ENCODE measurements at regions not wholly inside any gene's neighbourhood (a gene's known extent, or its start where the extent isn't known, plus 50 kb on each side); places are given as distances from the start of the nearest gene placed in this dataset.

DNA sequence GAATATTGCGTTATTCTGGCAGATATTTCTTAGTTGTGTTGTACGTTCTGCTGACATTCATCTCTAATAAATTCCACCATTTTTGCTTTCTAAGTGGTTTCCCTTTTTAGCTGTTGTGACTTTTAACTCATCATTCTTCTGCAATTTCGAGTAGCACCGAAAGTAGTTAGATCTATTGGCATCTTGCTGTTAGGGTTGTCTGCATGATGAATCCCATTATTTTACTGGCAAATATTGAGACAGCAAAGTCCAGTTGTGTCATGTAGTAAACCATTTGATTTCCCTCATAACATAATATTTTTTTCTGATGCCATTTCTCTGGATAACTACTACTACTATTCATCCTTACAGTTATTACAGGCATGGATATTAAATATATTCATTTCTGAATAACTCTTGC, 143.9 kb downstream of the SLITRK1 start:
- TF ChIP-seq, protein P1, sequence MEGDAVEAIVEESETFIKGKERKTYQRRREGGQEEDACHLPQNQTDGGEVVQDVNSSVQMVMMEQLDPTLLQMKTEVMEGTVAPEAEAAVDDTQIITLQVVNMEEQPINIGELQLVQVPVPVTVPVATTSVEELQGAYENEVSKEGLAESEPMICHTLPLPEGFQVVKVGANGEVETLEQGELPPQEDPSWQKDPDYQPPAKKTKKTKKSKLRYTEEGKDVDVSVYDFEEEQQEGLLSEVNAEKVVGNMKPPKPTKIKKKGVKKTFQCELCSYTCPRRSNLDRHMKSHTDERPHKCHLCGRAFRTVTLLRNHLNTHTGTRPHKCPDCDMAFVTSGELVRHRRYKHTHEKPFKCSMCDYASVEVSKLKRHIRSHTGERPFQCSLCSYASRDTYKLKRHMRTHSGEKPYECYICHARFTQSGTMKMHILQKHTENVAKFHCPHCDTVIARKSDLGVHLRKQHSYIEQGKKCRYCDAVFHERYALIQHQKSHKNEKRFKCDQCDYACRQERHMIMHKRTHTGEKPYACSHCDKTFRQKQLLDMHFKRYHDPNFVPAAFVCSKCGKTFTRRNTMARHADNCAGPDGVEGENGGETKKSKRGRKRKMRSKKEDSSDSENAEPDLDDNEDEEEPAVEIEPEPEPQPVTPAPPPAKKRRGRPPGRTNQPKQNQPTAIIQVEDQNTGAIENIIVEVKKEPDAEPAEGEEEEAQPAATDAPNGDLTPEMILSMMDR (IDR thresholded peaks at IDR 0.05; ENCODE audit: poor library complexity, severe bottlenecking): no peak
- TF ChIP-seq EZH2 (IDR thresholded peaks at IDR 0.05; ENCODE audit: borderline replicate concordance, insufficient read depth, low read length, poor library complexity, severe bottlenecking) (no peak), SMC3 (conservative IDR thresholded peaks at IDR 0.05; ENCODE audit: poor library complexity) (no peak)
- TF ChIP-seq, protein P2, sequence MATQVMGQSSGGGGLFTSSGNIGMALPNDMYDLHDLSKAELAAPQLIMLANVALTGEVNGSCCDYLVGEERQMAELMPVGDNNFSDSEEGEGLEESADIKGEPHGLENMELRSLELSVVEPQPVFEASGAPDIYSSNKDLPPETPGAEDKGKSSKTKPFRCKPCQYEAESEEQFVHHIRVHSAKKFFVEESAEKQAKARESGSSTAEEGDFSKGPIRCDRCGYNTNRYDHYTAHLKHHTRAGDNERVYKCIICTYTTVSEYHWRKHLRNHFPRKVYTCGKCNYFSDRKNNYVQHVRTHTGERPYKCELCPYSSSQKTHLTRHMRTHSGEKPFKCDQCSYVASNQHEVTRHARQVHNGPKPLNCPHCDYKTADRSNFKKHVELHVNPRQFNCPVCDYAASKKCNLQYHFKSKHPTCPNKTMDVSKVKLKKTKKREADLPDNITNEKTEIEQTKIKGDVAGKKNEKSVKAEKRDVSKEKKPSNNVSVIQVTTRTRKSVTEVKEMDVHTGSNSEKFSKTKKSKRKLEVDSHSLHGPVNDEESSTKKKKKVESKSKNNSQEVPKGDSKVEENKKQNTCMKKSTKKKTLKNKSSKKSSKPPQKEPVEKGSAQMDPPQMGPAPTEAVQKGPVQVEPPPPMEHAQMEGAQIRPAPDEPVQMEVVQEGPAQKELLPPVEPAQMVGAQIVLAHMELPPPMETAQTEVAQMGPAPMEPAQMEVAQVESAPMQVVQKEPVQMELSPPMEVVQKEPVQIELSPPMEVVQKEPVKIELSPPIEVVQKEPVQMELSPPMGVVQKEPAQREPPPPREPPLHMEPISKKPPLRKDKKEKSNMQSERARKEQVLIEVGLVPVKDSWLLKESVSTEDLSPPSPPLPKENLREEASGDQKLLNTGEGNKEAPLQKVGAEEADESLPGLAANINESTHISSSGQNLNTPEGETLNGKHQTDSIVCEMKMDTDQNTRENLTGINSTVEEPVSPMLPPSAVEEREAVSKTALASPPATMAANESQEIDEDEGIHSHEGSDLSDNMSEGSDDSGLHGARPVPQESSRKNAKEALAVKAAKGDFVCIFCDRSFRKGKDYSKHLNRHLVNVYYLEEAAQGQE (IDR thresholded peaks at IDR 0.05; ENCODE audit: borderline replicate concordance): no peak
